ENCODE measurements at regions not wholly inside any gene's neighbourhood (a gene's known extent, or its start where the extent isn't known, plus 50 kb on each side); places are given as distances from the start of the nearest gene placed in this dataset.

DNA sequence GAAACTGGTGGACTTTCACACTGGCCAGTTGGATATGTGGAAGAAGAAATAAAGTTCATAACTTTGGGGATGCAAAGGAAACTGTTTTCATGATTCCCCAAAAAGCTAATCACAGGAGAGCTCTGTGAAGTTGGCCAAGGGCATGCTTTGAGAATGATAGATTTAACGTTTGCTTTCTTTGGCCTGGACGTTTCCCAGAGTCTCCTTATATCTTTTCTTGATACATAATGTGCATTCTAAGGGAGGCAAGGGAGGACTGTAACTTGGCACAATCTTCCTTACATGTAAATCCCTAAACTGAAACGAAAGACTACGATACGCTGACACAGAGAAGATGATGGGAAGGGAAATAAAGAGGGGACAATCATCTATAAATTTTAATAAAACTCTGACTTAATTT lies 176.5 kb upstream of the INHBA start:
- TF ChIP-seq, protein P1, sequence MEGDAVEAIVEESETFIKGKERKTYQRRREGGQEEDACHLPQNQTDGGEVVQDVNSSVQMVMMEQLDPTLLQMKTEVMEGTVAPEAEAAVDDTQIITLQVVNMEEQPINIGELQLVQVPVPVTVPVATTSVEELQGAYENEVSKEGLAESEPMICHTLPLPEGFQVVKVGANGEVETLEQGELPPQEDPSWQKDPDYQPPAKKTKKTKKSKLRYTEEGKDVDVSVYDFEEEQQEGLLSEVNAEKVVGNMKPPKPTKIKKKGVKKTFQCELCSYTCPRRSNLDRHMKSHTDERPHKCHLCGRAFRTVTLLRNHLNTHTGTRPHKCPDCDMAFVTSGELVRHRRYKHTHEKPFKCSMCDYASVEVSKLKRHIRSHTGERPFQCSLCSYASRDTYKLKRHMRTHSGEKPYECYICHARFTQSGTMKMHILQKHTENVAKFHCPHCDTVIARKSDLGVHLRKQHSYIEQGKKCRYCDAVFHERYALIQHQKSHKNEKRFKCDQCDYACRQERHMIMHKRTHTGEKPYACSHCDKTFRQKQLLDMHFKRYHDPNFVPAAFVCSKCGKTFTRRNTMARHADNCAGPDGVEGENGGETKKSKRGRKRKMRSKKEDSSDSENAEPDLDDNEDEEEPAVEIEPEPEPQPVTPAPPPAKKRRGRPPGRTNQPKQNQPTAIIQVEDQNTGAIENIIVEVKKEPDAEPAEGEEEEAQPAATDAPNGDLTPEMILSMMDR (conservative IDR thresholded peaks at IDR 0.05; ENCODE audit: low read depth, low read length) = no peak
- no peak for DNase-seq (ENCODE audit: low read depth)

DNA sequence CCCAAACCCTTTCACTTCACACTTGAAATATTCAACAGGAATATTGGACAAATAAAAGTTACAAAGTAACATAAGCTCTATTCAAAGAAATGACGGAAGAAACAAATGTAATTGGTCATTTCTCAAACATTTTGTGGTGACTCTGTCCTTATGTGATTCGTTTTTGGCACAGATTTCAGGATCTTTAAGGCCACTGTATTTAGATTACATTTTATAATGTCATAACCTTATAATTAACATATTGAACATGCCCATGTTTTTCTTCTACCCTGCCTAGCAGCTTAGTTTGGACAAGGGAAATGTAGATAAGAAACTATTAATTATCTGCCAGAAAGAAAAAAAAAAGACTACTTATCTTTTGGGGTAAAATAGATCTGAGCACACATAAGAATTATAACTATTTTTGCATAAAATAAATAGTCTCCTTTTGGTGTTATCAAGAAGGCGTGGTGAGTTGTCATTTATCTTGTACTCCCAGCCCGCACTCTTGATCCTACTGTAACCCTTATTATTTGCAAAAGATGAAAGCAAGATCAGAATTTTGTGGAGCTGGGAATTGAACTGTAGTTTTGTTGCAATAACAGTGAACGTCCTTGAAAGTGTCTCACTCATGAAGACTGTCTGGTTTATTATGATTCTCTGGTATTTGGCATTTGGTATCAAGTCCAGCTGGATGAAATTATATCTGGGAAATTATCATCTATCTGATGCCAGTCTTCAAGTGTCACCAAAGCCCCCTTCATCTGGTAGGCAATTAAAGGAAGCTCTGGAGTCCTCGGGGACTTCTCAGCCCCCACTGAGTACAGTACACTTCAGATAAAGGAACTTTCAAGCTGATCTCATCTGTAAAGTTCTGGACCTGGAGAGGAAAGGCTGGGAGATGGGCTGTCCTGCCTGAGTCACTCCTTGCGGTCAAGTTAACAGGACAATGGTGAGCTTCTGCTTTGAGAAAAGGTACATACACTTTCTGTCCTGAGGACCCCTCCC lies 175.7 kb upstream of the INHBA start:
- TF ChIP-seq, protein P1 (conservative IDR thresholded peaks at IDR 0.05; ENCODE audit: low read depth, low read length) = no peak
- no peak for DNase-seq (ENCODE audit: low read depth)

More for the DNA sequence above, 176.5 kb upstream of the INHBA start:
- H3K4me3 ChIP-seq (ENCODE audit: low read depth, low read length) = no peak overlapping the region

DNA sequence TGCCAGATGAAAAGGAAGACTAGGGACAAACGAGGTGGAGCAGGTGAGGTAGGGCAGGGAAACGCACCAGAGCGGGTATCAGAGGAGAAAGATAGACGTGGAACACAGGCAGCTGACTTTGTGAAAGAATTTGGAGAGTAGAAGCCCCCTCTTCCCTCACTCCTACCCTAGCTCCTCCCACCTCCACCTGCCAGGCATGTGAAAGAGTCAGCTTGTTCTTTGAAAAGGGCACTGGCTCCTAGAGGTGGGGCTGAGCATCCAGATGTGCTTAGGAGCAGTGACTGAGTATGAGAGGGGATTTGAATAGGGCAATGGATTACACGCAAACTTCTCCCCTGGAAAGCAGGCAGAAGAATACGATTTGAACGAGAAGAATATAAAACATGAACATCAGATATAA lies 174.2 kb upstream of the INHBA start:
- DNase-seq (ENCODE audit: low read depth) = no peak
- TF ChIP-seq, protein P1 (conservative IDR thresholded peaks at IDR 0.05; ENCODE audit: low read depth, low read length) = no peak
- H3K4me3 ChIP-seq (ENCODE audit: low read depth, low read length) = no peak overlapping the region

More for the DNA sequence above, 175.7 kb upstream of the INHBA start:
- no peak overlapping the region for H3K4me3 ChIP-seq (ENCODE audit: low read depth, low read length)

DNA sequence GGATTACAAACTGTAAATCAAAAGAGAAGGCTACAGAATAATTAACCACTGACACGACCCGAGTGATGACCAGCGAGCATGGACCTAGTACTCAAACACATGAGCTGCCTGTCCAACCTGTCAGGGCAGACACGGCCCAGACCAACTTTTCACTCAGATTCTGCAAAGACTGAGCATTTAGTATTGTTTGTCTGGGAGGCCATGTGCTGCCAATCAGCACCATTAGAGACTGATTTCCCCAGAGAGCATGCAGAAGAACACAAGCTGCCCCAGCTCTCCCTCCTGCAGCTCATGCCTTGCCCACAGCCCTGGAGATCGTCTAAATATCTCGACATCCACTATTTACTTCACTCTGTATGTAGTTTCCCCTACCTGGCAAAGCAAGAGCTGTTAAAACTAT lies 172.6 kb upstream of the INHBA start:
- no peak for DNase-seq (ENCODE audit: low read depth)
- no peak overlapping the region for H3K4me3 ChIP-seq (ENCODE audit: low read depth, low read length)
- TF ChIP-seq, protein P1 (conservative IDR thresholded peaks at IDR 0.05; ENCODE audit: low read depth, low read length) = no peak

DNA sequence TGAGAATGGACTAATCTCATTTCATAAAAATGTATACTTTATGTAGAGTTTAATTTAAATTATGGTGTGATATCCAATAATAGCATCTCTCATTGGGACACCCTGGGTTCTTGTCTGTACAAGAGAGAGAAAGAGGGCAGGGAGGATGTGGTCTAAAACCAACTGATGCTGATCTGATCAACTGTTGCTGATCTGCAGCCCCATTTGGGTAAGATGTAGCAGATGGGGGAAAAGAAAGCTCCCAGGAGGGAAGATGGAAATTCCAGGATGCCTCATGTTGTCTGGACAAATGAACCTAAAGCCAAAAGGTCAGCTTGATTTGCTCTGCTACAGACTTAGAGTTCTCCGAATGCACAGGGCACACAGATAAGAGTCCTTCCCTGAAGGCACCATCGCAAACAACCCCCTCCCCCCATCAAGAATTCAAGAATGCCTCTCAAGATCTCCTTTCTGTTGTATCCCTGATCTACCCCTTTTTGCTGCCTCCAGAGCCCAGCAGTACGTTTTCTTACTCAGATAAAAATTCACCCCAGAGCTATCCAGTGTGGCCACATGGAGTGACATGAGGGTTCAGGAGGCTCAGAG lies 171.4 kb upstream of the INHBA start:
- H3K4me3 ChIP-seq (ENCODE audit: low read depth, low read length) = no peak overlapping the region
- DNase-seq (ENCODE audit: low read depth) = no peak
- TF ChIP-seq, protein P1 (conservative IDR thresholded peaks at IDR 0.05; ENCODE audit: low read depth, low read length) = no peak

DNA sequence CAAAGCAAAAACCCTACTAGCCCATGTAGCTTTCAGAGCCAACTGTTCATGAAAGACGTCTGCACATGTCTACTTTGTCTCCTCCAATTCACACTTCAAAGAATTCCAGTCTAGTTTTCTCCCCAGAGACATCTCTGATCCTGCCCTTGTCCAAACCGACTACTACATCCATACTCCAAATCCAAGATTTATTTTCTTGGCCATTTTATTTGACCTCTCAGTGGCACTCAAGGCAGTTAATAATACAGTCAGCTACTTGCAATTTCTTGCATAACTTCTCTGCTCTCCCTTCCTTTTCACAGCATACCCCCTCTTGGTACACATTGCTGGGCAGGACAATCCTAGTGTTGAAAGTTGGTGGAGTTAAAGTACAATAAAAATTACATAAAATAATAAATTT lies 170.9 kb upstream of the INHBA start:
- H3K4me3 ChIP-seq (ENCODE audit: low read depth, low read length) = no peak overlapping the region
- DNase-seq (ENCODE audit: low read depth) = no peak
- TF ChIP-seq, protein P1 (conservative IDR thresholded peaks at IDR 0.05; ENCODE audit: low read depth, low read length) = no peak

All from epithelial cell of proximal tubule (primary cell).